HepG2 (cell line): ENCODE measurements at regions not wholly inside any gene's neighbourhood (a gene's known extent, or its start where the extent isn't known, plus 50 kb on each side); places are given as distances from the start of the nearest gene placed in this dataset.

Source experiments
- ADNP ChIP-seq: sonication (generic); formaldehyde crosslinking; IDR thresholded peaks from 2 replicates; pipeline ENCODE4 v1.4.0; 2020; ENCODE audit warnings: missing genetic modification reagents
- EZH2 ChIP-seq: conservative IDR thresholded peaks from 2 replicates; pipeline ENCODE4 v1.6.1; 2012; ENCODE audit warnings: mild to moderate bottlenecking, low read depth, low read length, moderate library complexity
- FOSL2 ChIP-seq: sonication (generic); formaldehyde crosslinking; IDR thresholded peaks from 2 replicates; pipeline ENCODE4 v1.4.0; 2020; ENCODE audit warnings: missing genetic modification reagents
- GTF3A ChIP-seq: sonication (generic); formaldehyde crosslinking; conservative IDR thresholded peaks from 2 replicates; pipeline ENCODE4 v1.4.0; 2020; ENCODE audit warnings: mild to moderate bottlenecking, missing genetic modification reagents
- ZNF616 ChIP-seq: sonication (generic); formaldehyde crosslinking; IDR thresholded peaks from 2 replicates; pipeline ENCODE4 v1.5.0; 2020; ENCODE audit warnings: low read depth, mild to moderate bottlenecking, missing genetic modification reagents
- TF ChIP-seq, protein P1 (sequence below): sonication (generic); formaldehyde crosslinking; IDR thresholded peaks from 2 replicates; pipeline ENCODE4 v1.5.0; 2020; ENCODE audit warnings: mild to moderate bottlenecking, missing genetic modification reagents, moderate library complexity

DNA sequence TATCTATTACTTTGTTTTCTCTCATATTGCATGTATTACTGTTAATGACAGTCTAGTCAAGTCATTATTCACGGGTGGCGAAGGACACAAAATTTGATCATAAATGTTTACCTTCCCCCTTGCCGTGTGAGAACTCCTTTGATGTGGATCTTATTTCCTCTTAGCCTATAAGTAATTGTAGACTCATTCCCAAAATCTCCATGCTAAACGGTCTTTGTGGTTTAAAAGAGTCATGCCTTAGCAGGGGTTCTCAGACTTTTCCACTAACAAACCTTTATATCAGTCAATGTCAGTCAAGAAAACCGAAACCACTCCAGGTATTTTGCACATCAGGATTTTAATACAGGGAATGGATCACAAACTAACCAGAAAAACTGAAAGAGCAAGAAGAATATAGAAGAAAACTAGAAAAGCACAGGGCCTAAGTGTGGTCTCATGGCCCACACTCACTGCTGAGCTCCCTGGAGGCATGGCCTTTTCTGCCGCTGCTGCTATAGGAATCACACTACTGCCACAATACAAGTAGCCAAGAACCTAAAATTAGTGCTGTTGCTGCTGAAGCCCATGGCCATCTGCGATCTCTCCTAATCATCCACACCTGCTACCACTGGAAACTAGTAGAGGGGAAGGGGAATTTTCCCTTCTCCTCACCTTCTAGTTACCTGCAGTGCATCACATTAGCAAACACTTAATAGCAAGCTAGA is 186.0 kb upstream of the POU3F2 start:
- TF ChIP-seq, protein P1, sequence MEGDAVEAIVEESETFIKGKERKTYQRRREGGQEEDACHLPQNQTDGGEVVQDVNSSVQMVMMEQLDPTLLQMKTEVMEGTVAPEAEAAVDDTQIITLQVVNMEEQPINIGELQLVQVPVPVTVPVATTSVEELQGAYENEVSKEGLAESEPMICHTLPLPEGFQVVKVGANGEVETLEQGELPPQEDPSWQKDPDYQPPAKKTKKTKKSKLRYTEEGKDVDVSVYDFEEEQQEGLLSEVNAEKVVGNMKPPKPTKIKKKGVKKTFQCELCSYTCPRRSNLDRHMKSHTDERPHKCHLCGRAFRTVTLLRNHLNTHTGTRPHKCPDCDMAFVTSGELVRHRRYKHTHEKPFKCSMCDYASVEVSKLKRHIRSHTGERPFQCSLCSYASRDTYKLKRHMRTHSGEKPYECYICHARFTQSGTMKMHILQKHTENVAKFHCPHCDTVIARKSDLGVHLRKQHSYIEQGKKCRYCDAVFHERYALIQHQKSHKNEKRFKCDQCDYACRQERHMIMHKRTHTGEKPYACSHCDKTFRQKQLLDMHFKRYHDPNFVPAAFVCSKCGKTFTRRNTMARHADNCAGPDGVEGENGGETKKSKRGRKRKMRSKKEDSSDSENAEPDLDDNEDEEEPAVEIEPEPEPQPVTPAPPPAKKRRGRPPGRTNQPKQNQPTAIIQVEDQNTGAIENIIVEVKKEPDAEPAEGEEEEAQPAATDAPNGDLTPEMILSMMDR (CRISPR knock-in tag) = no peak
- no peak for TF ChIP-seq GTF3A (CRISPR knock-in tag)
- no peak for TF ChIP-seq ZNF616 (CRISPR knock-in tag)
- no peak for TF ChIP-seq FOSL2 (CRISPR knock-in tag)
- no peak for TF ChIP-seq ADNP (CRISPR knock-in tag)
- no peak for TF ChIP-seq EZH2
